ENCODE measurements at regions not wholly inside any gene's neighbourhood (a gene's known extent, or its start where the extent isn't known, plus 50 kb on each side); places are given as distances from the start of the nearest gene placed in this dataset.

DNA sequence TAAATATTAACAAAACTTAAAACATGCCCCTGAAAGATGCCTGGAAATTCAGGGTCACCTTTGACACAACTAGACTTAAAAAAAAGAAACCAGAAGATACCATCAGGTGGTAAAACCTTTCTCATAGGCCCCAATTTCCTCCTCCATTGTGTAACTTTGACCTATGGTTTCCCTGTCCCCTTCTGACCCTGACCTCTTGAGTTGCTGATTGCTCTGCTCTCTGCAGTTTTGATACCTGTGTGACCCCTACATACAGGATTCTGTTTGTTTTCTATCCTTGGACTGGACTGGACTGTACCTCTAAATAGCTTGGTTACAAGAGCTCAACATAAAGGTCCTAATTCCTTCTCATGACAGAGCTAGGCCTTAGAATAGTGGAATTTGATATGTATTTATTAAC, 220.6 kb downstream of the ZIC4 start:
- no peaks in the 10 kb centered on the region for H3K36me3 ChIP-seq (replicated peaks in 1 of 2; ENCODE audit: control insufficient read depth in 2 of 2, insufficient read depth in 2 of 2, low read length in 2 of 2)
- no peak overlapping the region for H2BK15ac ChIP-seq (ENCODE audit: low read length)
- no peak overlapping the region for H3K23ac ChIP-seq (ENCODE audit: low read depth, low read length, poor library complexity)

DNA sequence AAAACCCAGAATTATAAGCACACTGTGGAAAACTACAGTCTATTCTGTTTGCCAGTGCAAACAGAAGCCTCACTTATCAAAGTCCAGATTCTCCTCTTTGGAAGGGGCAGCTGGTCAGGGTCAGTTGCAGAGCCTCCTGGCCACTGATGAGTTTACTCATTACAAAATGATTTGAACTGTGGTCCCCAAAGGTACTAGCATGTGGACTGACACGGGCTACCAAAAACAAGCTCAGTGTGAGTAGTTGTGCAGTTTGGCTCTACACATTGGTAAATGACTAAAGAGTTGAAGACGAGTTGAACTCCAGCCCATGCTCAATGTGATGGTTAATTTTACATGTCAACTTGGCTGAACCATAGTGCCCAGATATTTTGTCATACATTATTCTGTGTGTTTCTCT, 221.5 kb downstream of the ZIC4 start:
- no peak overlapping the region for H2BK5ac ChIP-seq (ENCODE audit: low read length)
- no CpG with 5 or more reads among the region's 2 CpGs for WGBS, 2 donors (ENCODE audit: extremely low coverage in 2 of 2, insufficient read length in 2 of 2, insufficient replicate concordance in 1 of 2)
- H2AK5ac ChIP-seq (ENCODE audit: low read depth, low read length), result no peak overlapping the region

More for the DNA sequence above, 220.6 kb downstream of the ZIC4 start:
- H3K79me1 ChIP-seq (ENCODE audit: low read depth, low read length), result no peaks in the 10 kb centered on the region
- no peak for DNase-seq (ENCODE audit: low spot score)
- H2BK120ac ChIP-seq (ENCODE audit: low read depth, low read length), result no peak overlapping the region
- no peak overlapping the region for H4K8ac ChIP-seq (ENCODE audit: low read depth, low read length)
- H2BK12ac ChIP-seq (ENCODE audit: low read length), result no peak overlapping the region
- H2AFZ ChIP-seq (ENCODE audit: low read length), result no peak overlapping the region
- H3K18ac ChIP-seq (ENCODE audit: low read length), result no peak overlapping the region
- no peak overlapping the region for H3K4ac ChIP-seq (ENCODE audit: low read length)
- H3K27me3 ChIP-seq (ENCODE audit: control insufficient read depth in 3 of 3, insufficient read depth in 3 of 3, low read depth in 1 of 3, low read length in 3 of 3), result no peaks in the 10 kb centered on the region
- no peaks in the 10 kb centered on the region for H3K9me3 ChIP-seq (replicated peaks in 1 of 2; ENCODE audit: control insufficient read depth in 2 of 2, insufficient read depth in 1 of 2, low read depth in 1 of 2, low read length in 2 of 2)
- no peak overlapping the region for H3K27ac ChIP-seq (replicated peaks; ENCODE audit: low read length)
- H2AK5ac ChIP-seq (ENCODE audit: low read depth, low read length), result no peak overlapping the region
- no peak overlapping the region for H3K14ac ChIP-seq (ENCODE audit: low read length)
- H3K9ac ChIP-seq (ENCODE audit: low read depth, low read length, poor library complexity), result no peak overlapping the region
- H3K4me3 ChIP-seq (ENCODE audit: low read length in 2 of 2), result no peak overlapping the region
- no peak overlapping the region for H4K91ac ChIP-seq (ENCODE audit: low read depth, low read length, poor library complexity)
- no peaks in the 10 kb centered on the region for H3K4me1 ChIP-seq (ENCODE audit: control insufficient read depth in 2 of 2, insufficient read depth in 1 of 2, low read depth in 1 of 2, low read length in 2 of 2)
- no peak overlapping the region for H2BK5ac ChIP-seq (ENCODE audit: low read length)
- no peak overlapping the region for H3K4me2 ChIP-seq (ENCODE audit: insufficient read depth, low read length, poor library complexity, severe bottlenecking)

DNA sequence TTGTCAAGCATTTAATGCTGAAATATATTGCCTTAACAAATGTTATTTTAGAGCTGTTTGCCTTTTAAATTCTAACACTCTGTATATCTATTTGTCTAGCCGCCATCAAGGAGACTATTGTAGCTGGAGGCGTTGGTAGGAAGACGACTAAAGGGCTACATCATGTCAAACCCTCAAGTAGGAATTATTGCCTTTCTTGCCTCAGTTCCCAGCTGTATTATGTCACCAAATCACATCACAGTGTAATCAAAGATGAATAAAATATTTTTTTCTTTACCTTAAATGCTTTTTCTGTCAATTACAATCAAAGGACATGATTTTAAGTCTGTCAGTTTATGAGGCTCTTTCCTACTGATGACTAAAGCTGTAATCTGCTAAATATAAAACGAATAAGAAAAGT, 233.1 kb downstream of the ZIC4 start:
- H3K4me2 ChIP-seq (ENCODE audit: insufficient read depth, low read length, poor library complexity, severe bottlenecking), result no peak overlapping the region
- no peak overlapping the region for H3K27ac ChIP-seq (replicated peaks; ENCODE audit: low read length)
- H3K9me3 ChIP-seq (replicated peaks in 1 of 2; ENCODE audit: control insufficient read depth in 2 of 2, insufficient read depth in 1 of 2, low read depth in 1 of 2, low read length in 2 of 2), result no peaks in the 10 kb centered on the region
- no peak overlapping the region for H4K91ac ChIP-seq (ENCODE audit: low read depth, low read length, poor library complexity)
- no peaks in the 10 kb centered on the region for H3K4me1 ChIP-seq (ENCODE audit: control insufficient read depth in 2 of 2, insufficient read depth in 1 of 2, low read depth in 1 of 2, low read length in 2 of 2)
- H2BK12ac ChIP-seq (ENCODE audit: low read length), result no peak overlapping the region
- no peak overlapping the region for H3K14ac ChIP-seq (ENCODE audit: low read length)
- H3K36me3 ChIP-seq (replicated peaks in 1 of 2; ENCODE audit: control insufficient read depth in 2 of 2, insufficient read depth in 2 of 2, low read length in 2 of 2), result no peaks in the 10 kb centered on the region
- no peak overlapping the region for H3K4ac ChIP-seq (ENCODE audit: low read length)
- H3K79me1 ChIP-seq (ENCODE audit: low read depth, low read length), result no peaks in the 10 kb centered on the region
- WGBS, 2 donors (ENCODE audit: extremely low coverage in 2 of 2, insufficient read length in 2 of 2, insufficient replicate concordance in 1 of 2), result no CpG with 5 or more reads among the region's 4 CpGs
- no peak overlapping the region for H3K4me3 ChIP-seq (ENCODE audit: low read length in 2 of 2)
- H3K9ac ChIP-seq (ENCODE audit: low read depth, low read length, poor library complexity), result no peak overlapping the region
- H3K23ac ChIP-seq (ENCODE audit: low read depth, low read length, poor library complexity), result no peak overlapping the region
- no peak overlapping the region for H2BK5ac ChIP-seq (ENCODE audit: low read length)
- H3K18ac ChIP-seq (ENCODE audit: low read length), result no peak overlapping the region
- DNase-seq (ENCODE audit: low spot score), result no peak
- no peak overlapping the region for H4K8ac ChIP-seq (ENCODE audit: low read depth, low read length)
- no peak overlapping the region for H2BK15ac ChIP-seq (ENCODE audit: low read length)
- H2BK120ac ChIP-seq (ENCODE audit: low read depth, low read length), result no peak overlapping the region
- H2AK5ac ChIP-seq (ENCODE audit: low read depth, low read length), result no peak overlapping the region
- H3K27me3 ChIP-seq (ENCODE audit: control insufficient read depth in 3 of 3, insufficient read depth in 3 of 3, low read depth in 1 of 3, low read length in 3 of 3), result no peaks in the 10 kb centered on the region
- no peak overlapping the region for H2AFZ ChIP-seq (ENCODE audit: low read length)

More for the DNA sequence above, 221.5 kb downstream of the ZIC4 start:
- H3K27me3 ChIP-seq (ENCODE audit: control insufficient read depth in 3 of 3, insufficient read depth in 3 of 3, low read depth in 1 of 3, low read length in 3 of 3), result no peaks in the 10 kb centered on the region
- no peak overlapping the region for H3K4me3 ChIP-seq (ENCODE audit: low read length in 2 of 2)
- no peak overlapping the region for H3K23ac ChIP-seq (ENCODE audit: low read depth, low read length, poor library complexity)
- H3K27ac ChIP-seq (replicated peaks; ENCODE audit: low read length), result no peak overlapping the region
- H2BK12ac ChIP-seq (ENCODE audit: low read length), result no peak overlapping the region
- no peak for DNase-seq (ENCODE audit: low spot score)
- no peaks in the 10 kb centered on the region for H3K79me1 ChIP-seq (ENCODE audit: low read depth, low read length)
- no peak overlapping the region for H3K4ac ChIP-seq (ENCODE audit: low read length)
- no peak overlapping the region for H3K9ac ChIP-seq (ENCODE audit: low read depth, low read length, poor library complexity)
- H4K8ac ChIP-seq (ENCODE audit: low read depth, low read length), result no peak overlapping the region
- H4K91ac ChIP-seq (ENCODE audit: low read depth, low read length, poor library complexity), result no peak overlapping the region
- H2AFZ ChIP-seq (ENCODE audit: low read length), result no peak overlapping the region
- H3K36me3 ChIP-seq (replicated peaks in 1 of 2; ENCODE audit: control insufficient read depth in 2 of 2, insufficient read depth in 2 of 2, low read length in 2 of 2), result no peaks in the 10 kb centered on the region
- H3K14ac ChIP-seq (ENCODE audit: low read length), result no peak overlapping the region
- H3K9me3 ChIP-seq (replicated peaks in 1 of 2; ENCODE audit: control insufficient read depth in 2 of 2, insufficient read depth in 1 of 2, low read depth in 1 of 2, low read length in 2 of 2), result no peaks in the 10 kb centered on the region
- no peak overlapping the region for H2BK15ac ChIP-seq (ENCODE audit: low read length)
- no peak overlapping the region for H2BK120ac ChIP-seq (ENCODE audit: low read depth, low read length)
- no peak overlapping the region for H3K18ac ChIP-seq (ENCODE audit: low read length)
- H3K4me1 ChIP-seq (ENCODE audit: control insufficient read depth in 2 of 2, insufficient read depth in 1 of 2, low read depth in 1 of 2, low read length in 2 of 2), result no peaks in the 10 kb centered on the region
- no peak overlapping the region for H3K4me2 ChIP-seq (ENCODE audit: insufficient read depth, low read length, poor library complexity, severe bottlenecking)

DNA sequence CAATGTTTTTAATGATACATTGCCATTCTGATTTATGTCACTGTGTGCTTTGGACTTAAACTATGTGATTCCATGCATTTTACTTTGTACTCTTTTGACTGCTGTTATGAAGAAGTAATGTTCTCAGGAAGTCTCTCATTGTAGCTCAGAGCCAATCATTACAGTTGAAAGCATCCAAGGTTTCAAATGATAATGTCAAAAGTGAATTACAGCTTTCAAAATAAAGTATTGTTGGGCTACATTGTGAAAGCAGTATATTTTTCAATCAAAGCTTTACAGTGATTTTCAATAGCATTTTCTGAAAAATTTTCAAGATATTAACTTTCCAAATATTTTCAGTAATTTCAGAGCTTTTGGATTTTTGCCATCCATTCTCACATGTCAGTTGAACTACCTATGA, 243.6 kb downstream of the ZIC4 start:
- no peak overlapping the region for H3K18ac ChIP-seq (ENCODE audit: low read length)

More for the DNA sequence above, 243.6 kb downstream of the ZIC4 start:
- H4K8ac ChIP-seq (ENCODE audit: low read depth, low read length), result no peak overlapping the region
- no peak overlapping the region for H3K9ac ChIP-seq (ENCODE audit: low read depth, low read length, poor library complexity)
- no peak overlapping the region for H2BK15ac ChIP-seq (ENCODE audit: low read length)
- no peak overlapping the region for H3K23ac ChIP-seq (ENCODE audit: low read depth, low read length, poor library complexity)
- H2BK12ac ChIP-seq (ENCODE audit: low read length), result no peak overlapping the region
- no peaks in the 10 kb centered on the region for H3K79me1 ChIP-seq (ENCODE audit: low read depth, low read length)
- no peak overlapping the region for H3K4ac ChIP-seq (ENCODE audit: low read length)
- H3K4me1 ChIP-seq (ENCODE audit: control insufficient read depth in 2 of 2, insufficient read depth in 1 of 2, low read depth in 1 of 2, low read length in 2 of 2), result no peaks in the 10 kb centered on the region
- no peak overlapping the region for H2AK5ac ChIP-seq (ENCODE audit: low read depth, low read length)
- H3K36me3 ChIP-seq (replicated peaks in 1 of 2; ENCODE audit: control insufficient read depth in 2 of 2, insufficient read depth in 2 of 2, low read length in 2 of 2), result no peaks in the 10 kb centered on the region
- no peak overlapping the region for H3K4me3 ChIP-seq (ENCODE audit: low read length in 2 of 2)
- no peak overlapping the region for H2BK5ac ChIP-seq (ENCODE audit: low read length)
- H3K27me3 ChIP-seq (ENCODE audit: control insufficient read depth in 3 of 3, insufficient read depth in 3 of 3, low read depth in 1 of 3, low read length in 3 of 3), result no peaks in the 10 kb centered on the region
- no peak for DNase-seq (ENCODE audit: low spot score)
- no peak overlapping the region for H3K27ac ChIP-seq (replicated peaks; ENCODE audit: low read length)
- no peak overlapping the region for H2BK120ac ChIP-seq (ENCODE audit: low read depth, low read length)
- no peak overlapping the region for H3K14ac ChIP-seq (ENCODE audit: low read length)
- H3K4me2 ChIP-seq (ENCODE audit: insufficient read depth, low read length, poor library complexity, severe bottlenecking), result no peak overlapping the region
- no peak overlapping the region for H2AFZ ChIP-seq (ENCODE audit: low read length)
- no peak overlapping the region for H4K91ac ChIP-seq (ENCODE audit: low read depth, low read length, poor library complexity)
- no peaks in the 10 kb centered on the region for H3K9me3 ChIP-seq (replicated peaks in 1 of 2; ENCODE audit: control insufficient read depth in 2 of 2, insufficient read depth in 1 of 2, low read depth in 1 of 2, low read length in 2 of 2)
